ENCODE measurements at regions not wholly inside any gene's neighbourhood (a gene's known extent, or its start where the extent isn't known, plus 50 kb on each side); places are given as distances from the start of the nearest gene placed in this dataset.

- Histone ChIP-seq H3K4me3 (no peak overlapping the region), H3K27me3 (peaks cover 0 to 5% of the 10 kb centered on the region in 2 donors), H3K36me3 (no peaks in the 10 kb centered on the region), H3K27ac (no peak overlapping the region), H3K9me3 (no peaks in the 10 kb centered on the region), H3K4me1 (no peaks in the 10 kb centered on the region)
- WGBS (ENCODE audit: insufficient coverage, low coverage, low lambda C conversion rate, missing lambda C conversion rate): 43% methylated on average over 16 of the region's 28 CpGs
- intact Hi-C loops (cut with DNase I): loop anchor here (2.0 to 5.0 kb wide), 3 partner anchors 201 to 301 kb away; no protein-coding TSS in a partner anchor
- peak; percentile 42 to 85 (median 72) for TF ChIP-seq CTCF (IDR thresholded peaks at IDR 0.05)
- no peak for TF ChIP-seq POLR2A (IDR thresholded peaks at IDR 0.05)
- ATAC-seq: peak; percentile 70 to 84 (median 78)
- DNase-seq: peak; percentile 63 to 74 (median 71)
These were observed 222.1 kb downstream of the RBFOX3 start for GRCh38 chr17:79388556-79389295.

GRCh38 chr17:79387783-79388182 is 223.1 kb downstream of the RBFOX3 start:
- Histone ChIP-seq H3K4me1 (no peaks in the 10 kb centered on the region), H3K27me3 (peaks cover 0 to 5% of the 10 kb centered on the region in 2 donors), H3K4me3 (no peak overlapping the region), H3K9me3 (no peaks in the 10 kb centered on the region), H3K36me3 (no peaks in the 10 kb centered on the region), H3K27ac (no peak overlapping the region)
- WGBS (ENCODE audit: insufficient coverage, low coverage, low lambda C conversion rate, missing lambda C conversion rate): 52% methylated on average over 4 of the region's 6 CpGs
- DNase-seq (no peak), ATAC-seq (no peak)
- intact Hi-C loops (cut with DNase I): loop anchor here (2.0 to 5.0 kb wide), 3 partner anchors 200 to 300 kb away; no protein-coding TSS in a partner anchor
- no peak for TF ChIP-seq CTCF (IDR thresholded peaks at IDR 0.05)
- no peak for TF ChIP-seq POLR2A (IDR thresholded peaks at IDR 0.05)

- Histone ChIP-seq H3K27me3 (no peaks in the 10 kb centered on the region), H3K4me3 (no peak overlapping the region), H3K27ac (no peak overlapping the region), H3K36me3 (no peaks in the 10 kb centered on the region), H3K9me3 (no peaks in the 10 kb centered on the region), H3K4me1 (no peaks in the 10 kb centered on the region)
- intact Hi-C loops (cut with DNase I): loop anchor here (5.0 kb wide), 2 partner anchors 199 to 299 kb away; no protein-coding TSS in a partner anchor
- DNase-seq: no peak
- 70% methylated on average over 3 of the region's 5 CpGs for whole genome bisulfite sequencing (ENCODE audit: insufficient coverage, low coverage, low lambda C conversion rate, missing lambda C conversion rate)
- no peak for TF ChIP-seq POLR2A (IDR thresholded peaks at IDR 0.05)
- no peak for TF ChIP-seq CTCF (IDR thresholded peaks at IDR 0.05)
- no peak for ATAC-seq
These were observed 224.8 kb downstream of the RBFOX3 start for GRCh38 chr17:79385962-79386563.

GRCh38 chr17:79382313-79382712 is 228.5 kb downstream of the RBFOX3 start:
- no peaks in the 10 kb centered on the region for H3K36me3 ChIP-seq
- intact Hi-C loops (cut with DNase I): no loop called here
- H3K9me3 ChIP-seq: no peaks in the 10 kb centered on the region
- ATAC-seq (no peak), DNase-seq (no peak)
- no peak overlapping the region for H3K27ac ChIP-seq
- WGBS (ENCODE audit: insufficient coverage, low coverage, low lambda C conversion rate, missing lambda C conversion rate): 58% methylated on average over 2 of the region's 9 CpGs
- no peak for TF ChIP-seq POLR2A (IDR thresholded peaks at IDR 0.05)
- TF ChIP-seq CTCF (IDR thresholded peaks at IDR 0.05): no peak
- no peak overlapping the region for H3K4me3 ChIP-seq
- no peaks in the 10 kb centered on the region for H3K27me3 ChIP-seq
- H3K4me1 ChIP-seq: no peaks in the 10 kb centered on the region
